BLaER1 (cell line): ENCODE measurements at regions not wholly inside any gene's neighbourhood (a gene's known extent, or its start where the extent isn't known, plus 50 kb on each side); places are given as distances from the start of the nearest gene placed in this dataset.
"Not testable (repeated sequence)": the region's sequence is repeated elsewhere in the genome, so short reads cannot be mapped to it uniquely, and the experiment has no call there.

Experiments
- H3K27ac ChIP-seq: shearing (Covaris generic); formaldehyde crosslinking; 2 replicates; pipeline ENCODE4 v1.8.1; 2022
- H3K27me3 ChIP-seq: shearing (Covaris generic); formaldehyde crosslinking; 2 replicates; pipeline ENCODE4 v1.8.1; 2022
- H3K36me3 ChIP-seq: shearing (Covaris generic); formaldehyde crosslinking; 2 replicates; pipeline ENCODE4 v1.8.1; 2022
- H3K4me1 ChIP-seq: shearing (Covaris generic); formaldehyde crosslinking; 2 replicates; pipeline ENCODE4 v1.8.1; 2022
- H3K4me2 ChIP-seq: shearing (Covaris generic); formaldehyde crosslinking; 2 replicates; pipeline ENCODE4 v1.8.1; 2022
- H3K4me3 ChIP-seq: shearing (Covaris generic); formaldehyde crosslinking; 2 replicates; pipeline ENCODE4 v1.8.1; 2022
- H3K9ac ChIP-seq: shearing (Covaris generic); formaldehyde crosslinking; 2 replicates; pipeline ENCODE4 v1.8.1; 2022
- H3K9me3 ChIP-seq: shearing (Covaris generic); formaldehyde crosslinking; 2 replicates; pipeline ENCODE4 v1.8.1; 2022
- H4K20me1 ChIP-seq: shearing (Covaris generic); formaldehyde crosslinking; 2 replicates; pipeline ENCODE4 v1.8.1; 2022
- Cebpa-rat ChIP-seq: shearing (Covaris generic); IDR thresholded peaks from 2 replicates; pipeline ENCODE4 v1.8.1; 2022

GRCh38 chr10:21134645-21135022 lies 237.5 kb upstream of the NEBL start:
- H4K20me1 ChIP-seq, result no peaks in the 10 kb centered on the region
- no peaks in the 10 kb centered on the region for H3K4me1 ChIP-seq
- TF ChIP-seq Cebpa-rat, result no peak
- H3K9me3 ChIP-seq, result no peaks in the 10 kb centered on the region
- H3K4me2 ChIP-seq, result no peak overlapping the region
- H3K27me3 ChIP-seq, result no peaks in the 10 kb centered on the region
- no peak overlapping the region for H3K4me3 ChIP-seq
- H3K9ac ChIP-seq, result no peak overlapping the region
- H3K27ac ChIP-seq, result no peak overlapping the region
- no peaks in the 10 kb centered on the region for H3K36me3 ChIP-seq

GRCh38 chr10:21130683-21131442 lies 233.8 kb upstream of the NEBL start:
- Histone ChIP-seq H3K27ac (no peak overlapping the region), H3K9ac (no peak overlapping the region), H4K20me1 (no peaks in the 10 kb centered on the region), H3K4me2 (no peak overlapping the region), H3K4me1 (no peaks in the 10 kb centered on the region), H3K9me3 (no peaks in the 10 kb centered on the region), H3K4me3 (no peak overlapping the region), H3K36me3 (no peaks in the 10 kb centered on the region), H3K27me3 (no peaks in the 10 kb centered on the region)
- TF ChIP-seq Cebpa-rat, result no peak

- Histone ChIP-seq H3K9me3 (no peaks in the 10 kb centered on the region), H3K4me1 (no peaks in the 10 kb centered on the region), H3K27me3 (no peaks in the 10 kb centered on the region), H3K4me2 (no peak overlapping the region), H3K4me3 (no peak overlapping the region), H3K9ac (no peak overlapping the region), H3K36me3 (no peaks in the 10 kb centered on the region), H3K27ac (no peak overlapping the region), H4K20me1 (no peaks in the 10 kb centered on the region)
- TF ChIP-seq Cebpa-rat, result no peak
Measured at GRCh38 chr10:21130108-21130507, 233.0 kb upstream of the NEBL start.

GRCh38 chr10:21125471-21126228 lies 228.5 kb upstream of the NEBL start:
- Histone ChIP-seq H3K4me3 (no peak overlapping the region), H3K4me1 (no peaks in the 10 kb centered on the region), H3K9ac (no peak overlapping the region), H3K27me3 (no peaks in the 10 kb centered on the region), H4K20me1 (no peaks in the 10 kb centered on the region), H3K36me3 (no peaks in the 10 kb centered on the region), H3K4me2 (no peak overlapping the region), H3K9me3 (no peaks in the 10 kb centered on the region), H3K27ac (no peak overlapping the region)
- TF ChIP-seq Cebpa-rat, result no peak

DNA sequence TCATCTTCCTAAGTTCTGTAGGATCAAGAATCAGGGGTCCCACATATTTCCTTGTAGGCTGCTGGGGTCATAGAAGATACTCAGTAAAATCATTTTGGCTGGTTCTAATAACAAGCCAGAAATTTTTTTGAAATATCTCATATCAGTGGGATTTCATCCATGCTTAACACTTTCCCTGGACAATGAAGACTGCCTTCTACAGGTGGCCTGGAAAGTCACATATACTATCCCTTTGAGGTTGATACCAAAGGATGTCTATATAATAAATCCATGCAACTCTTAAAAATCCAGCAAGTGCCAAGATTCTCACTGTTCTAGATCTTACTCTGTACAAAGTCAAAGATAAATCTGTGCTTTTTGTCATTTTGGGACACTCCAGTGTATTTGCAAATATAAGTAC lies 225.8 kb upstream of the NEBL start:
- Histone ChIP-seq H3K36me3 (no peaks in the 10 kb centered on the region), H4K20me1 (no peaks in the 10 kb centered on the region), H3K4me1 (no peaks in the 10 kb centered on the region), H3K27ac (no peak overlapping the region), H3K27me3 (no peaks in the 10 kb centered on the region), H3K9me3 (no peaks in the 10 kb centered on the region), H3K9ac (no peak overlapping the region), H3K4me2 (no peak overlapping the region), H3K4me3 (no peak overlapping the region)
- no peak for TF ChIP-seq Cebpa-rat

DNA sequence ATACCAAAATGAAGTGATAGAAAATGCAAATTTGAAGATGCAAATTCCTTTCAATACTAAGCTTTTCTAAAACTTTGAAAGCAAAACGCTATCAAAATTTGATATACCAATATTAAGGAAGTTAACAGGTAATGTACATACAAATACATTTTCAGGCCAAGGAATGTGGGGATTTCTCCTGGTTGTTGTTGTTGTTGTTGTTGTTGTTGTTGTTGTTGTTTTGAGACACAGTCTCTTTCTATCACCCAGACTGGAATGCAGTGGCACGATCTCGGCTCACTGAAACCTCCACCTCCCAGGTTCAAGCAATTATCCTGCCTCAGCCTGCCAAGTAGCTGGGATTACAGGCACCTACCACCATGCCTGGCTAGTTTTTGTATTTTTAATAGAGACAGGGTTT lies 224.7 kb upstream of the NEBL start:
- not testable (repeated sequence) for H3K27me3 ChIP-seq, H3K36me3 ChIP-seq, H3K4me2 ChIP-seq, H3K9me3 ChIP-seq, H3K9ac ChIP-seq, H3K27ac ChIP-seq, H3K4me1 ChIP-seq, H3K4me3 ChIP-seq, H4K20me1 ChIP-seq

GRCh38 chr10:21114683-21115082 lies 217.6 kb upstream of the NEBL start:
- Histone ChIP-seq H3K27ac (no peak overlapping the region), H3K27me3 (no peaks in the 10 kb centered on the region), H3K4me2 (no peak overlapping the region), H4K20me1 (no peaks in the 10 kb centered on the region), H3K36me3 (no peaks in the 10 kb centered on the region), H3K9me3 (no peaks in the 10 kb centered on the region), H3K4me1 (no peaks in the 10 kb centered on the region; the same call in 1 of the 2 replicates), H3K9ac (no peak overlapping the region), H3K4me3 (no peak overlapping the region)
- TF ChIP-seq Cebpa-rat, result no peak

GRCh38 chr10:21110358-21110757 lies 213.2 kb upstream of the NEBL start:
- H4K20me1 ChIP-seq, result no peaks in the 10 kb centered on the region
- TF ChIP-seq Cebpa-rat, result no peak
- no peaks in the 10 kb centered on the region for H3K36me3 ChIP-seq
- H3K9ac ChIP-seq, result no peak overlapping the region
- no peak overlapping the region for H3K27ac ChIP-seq
- no peak overlapping the region for H3K4me2 ChIP-seq
- H3K4me1 ChIP-seq, result no peaks in the 10 kb centered on the region; the same call in 1 of the 2 replicates
- no peak overlapping the region for H3K4me3 ChIP-seq
- no peaks in the 10 kb centered on the region for H3K27me3 ChIP-seq
- H3K9me3 ChIP-seq, result no peaks in the 10 kb centered on the region

- not testable (repeated sequence) for H4K20me1 ChIP-seq, H3K27me3 ChIP-seq, H3K4me1 ChIP-seq, H3K4me2 ChIP-seq, H3K9me3 ChIP-seq, H3K9ac ChIP-seq, H3K27ac ChIP-seq, H3K36me3 ChIP-seq, H3K4me3 ChIP-seq
Measured at GRCh38 chr10:21106931-21107330, 209.8 kb upstream of the NEBL start.

DNA sequence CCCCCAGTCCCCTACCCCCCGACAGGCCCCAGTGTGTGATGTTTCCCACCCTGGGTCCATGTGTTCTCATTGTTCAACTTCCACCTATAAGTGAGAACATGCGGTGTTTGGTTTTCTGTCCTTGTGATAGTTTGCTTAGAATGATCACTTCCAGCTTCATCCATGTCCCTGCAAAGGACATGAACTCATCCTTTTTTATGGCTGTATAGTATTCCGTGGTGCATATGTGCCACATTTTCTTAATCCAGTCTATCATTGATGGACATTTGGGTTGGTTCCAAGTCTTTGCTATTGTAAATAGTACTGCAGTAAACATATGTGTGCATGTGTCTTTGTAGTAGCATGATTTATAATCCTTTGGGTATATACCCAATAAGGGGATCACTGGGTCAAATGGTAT lies 208.2 kb upstream of the NEBL start:
- H3K9ac ChIP-seq, H3K36me3 ChIP-seq, H3K9me3 ChIP-seq, H3K27me3 ChIP-seq, H4K20me1 ChIP-seq, H3K4me1 ChIP-seq, H3K27ac ChIP-seq, H3K4me3 ChIP-seq, H3K4me2 ChIP-seq: not testable (repeated sequence)
